ENCODE measurements at regions not wholly inside any gene's neighbourhood (a gene's known extent, or its start where the extent isn't known, plus 50 kb on each side); places are given as distances from the start of the nearest gene placed in this dataset.
"Not testable (repeated sequence)": the region's sequence is repeated elsewhere in the genome, so short reads cannot be mapped to it uniquely, and the experiment has no call there.

DNA sequence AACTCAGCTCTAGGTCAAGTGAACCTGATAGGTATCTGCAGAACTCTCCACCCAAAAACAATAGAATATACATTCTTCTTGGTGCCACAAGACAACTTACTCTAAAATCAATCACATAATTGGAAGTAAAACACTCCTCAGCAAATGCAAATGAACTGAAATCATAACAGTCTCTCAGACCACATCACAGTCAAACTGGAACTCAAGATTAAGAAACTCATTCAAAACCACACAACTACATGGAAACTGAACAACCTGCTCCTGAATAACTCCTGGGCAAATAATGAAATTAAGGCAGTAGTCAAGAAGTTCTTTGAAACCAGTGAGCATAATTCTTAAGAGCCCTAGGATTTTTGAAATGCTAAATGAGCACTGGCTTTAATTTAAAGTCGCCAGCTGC lies 125.4 kb upstream of the PDE4D start:
- TF ChIP-seq EZH2 (IDR thresholded peaks at IDR 0.05; ENCODE audit: low read depth) = not testable (repeated sequence)
- TF ChIP-seq, protein P1, sequence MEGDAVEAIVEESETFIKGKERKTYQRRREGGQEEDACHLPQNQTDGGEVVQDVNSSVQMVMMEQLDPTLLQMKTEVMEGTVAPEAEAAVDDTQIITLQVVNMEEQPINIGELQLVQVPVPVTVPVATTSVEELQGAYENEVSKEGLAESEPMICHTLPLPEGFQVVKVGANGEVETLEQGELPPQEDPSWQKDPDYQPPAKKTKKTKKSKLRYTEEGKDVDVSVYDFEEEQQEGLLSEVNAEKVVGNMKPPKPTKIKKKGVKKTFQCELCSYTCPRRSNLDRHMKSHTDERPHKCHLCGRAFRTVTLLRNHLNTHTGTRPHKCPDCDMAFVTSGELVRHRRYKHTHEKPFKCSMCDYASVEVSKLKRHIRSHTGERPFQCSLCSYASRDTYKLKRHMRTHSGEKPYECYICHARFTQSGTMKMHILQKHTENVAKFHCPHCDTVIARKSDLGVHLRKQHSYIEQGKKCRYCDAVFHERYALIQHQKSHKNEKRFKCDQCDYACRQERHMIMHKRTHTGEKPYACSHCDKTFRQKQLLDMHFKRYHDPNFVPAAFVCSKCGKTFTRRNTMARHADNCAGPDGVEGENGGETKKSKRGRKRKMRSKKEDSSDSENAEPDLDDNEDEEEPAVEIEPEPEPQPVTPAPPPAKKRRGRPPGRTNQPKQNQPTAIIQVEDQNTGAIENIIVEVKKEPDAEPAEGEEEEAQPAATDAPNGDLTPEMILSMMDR (conservative IDR thresholded peaks at IDR 0.05) = not testable (repeated sequence)
